Caco-2 (cell line): ENCODE measurements at regions not wholly inside any gene's neighbourhood (a gene's known extent, or its start where the extent isn't known, plus 50 kb on each side); places are given as distances from the start of the nearest gene placed in this dataset.

Experiments used
- BruUV-seq: library from RNA; stranded (reverse); fragments of 400-500 nt; replicated peaks from 2 replicates; lab custom pipeline; 2021; lab: Mats Ljungman, UMichigan
- CTCF ChIA-PET: fragments of 300-600 bp; sonication (Branson Sonifier 250); formaldehyde crosslinking; loops from one replicate; lab custom pipeline; 2022; ENCODE audit warnings: antibody characterized with exemption; lab: Charles Lee
- POLR2A ChIA-PET: fragments of 300-600 bp; sonication (Branson Sonifier 250); formaldehyde crosslinking; loops from one replicate; lab custom pipeline; 2022; ENCODE audit warnings: antibody characterized with exemption; lab: Charles Lee
- DNase-seq, 2 experiments: peaks; one replicate each; pipeline versions ENCODE4 v3.0.0 to v3.0.0-alpha.2; 2020 to 2022
- H3K27me3 ChIP-seq: replicated peaks from 2 replicates; pipeline ENCODE4 v1.6.0; 2011; ENCODE audit warnings: low read length; ENCODE audit not compliant: control insufficient read depth, insufficient read depth
- H3K36me3 ChIP-seq: 2 replicates; pipeline ENCODE4 v1.5.1; 2011; ENCODE audit warnings: low read length; ENCODE audit not compliant: control insufficient read depth, insufficient read depth
- H3K4me1 ChIP-seq: fragments of 250-450 bp; sonication (Bioruptor Pico); 2 replicates; pipeline ENCODE4 v1.5.1; 2020; ENCODE audit warnings: mild to moderate bottlenecking
- H3K4me3 ChIP-seq: 2 replicates; pipeline ENCODE4 v1.5.1; 2011; ENCODE audit warnings: low read depth, mild to moderate bottlenecking, control low read depth, low read length
- H3K9me3 ChIP-seq: fragments of 250-450 bp; sonication (Bioruptor Pico); 2 replicates; pipeline ENCODE4 v1.5.1; 2020; ENCODE audit warnings: mild to moderate bottlenecking, moderate library complexity
- H3K27ac Mint-ChIP-seq: one replicate; pipeline ENCODE4 v1.8.0; 2022; ENCODE audit warnings: mixed read lengths; ENCODE audit not compliant: unreplicated experiment
- H3K27me3 Mint-ChIP-seq: one replicate; pipeline ENCODE4 v1.8.0; 2022; ENCODE audit warnings: mixed read lengths; ENCODE audit not compliant: insufficient read depth, unreplicated experiment
- H3K36me3 Mint-ChIP-seq: one replicate; pipeline ENCODE4 v1.8.0; 2022; ENCODE audit warnings: mild to moderate bottlenecking, mixed read lengths; ENCODE audit not compliant: insufficient read depth, unreplicated experiment
- H3K4me1 Mint-ChIP-seq: one replicate; pipeline ENCODE4 v1.8.0; 2022; ENCODE audit warnings: low read depth, mixed read lengths; ENCODE audit not compliant: unreplicated experiment
- H3K4me3 Mint-ChIP-seq: one replicate; pipeline ENCODE4 v1.8.0; 2022; ENCODE audit warnings: mild to moderate bottlenecking, moderate library complexity, mixed read lengths; ENCODE audit not compliant: unreplicated experiment
- H3K9me3 Mint-ChIP-seq: one replicate; pipeline ENCODE4 v1.8.0; 2022; ENCODE audit warnings: mixed read lengths; ENCODE audit not compliant: unreplicated experiment
- CTCF ChIP-seq, 2 experiments: fragments of 200-600 bp in 1 of 2; IDR thresholded peaks; 1 replicate in 1 of 2; 2 replicates in 1 of 2; pipeline versions ENCODE4 v1.5.1 to v1.8.0; 2011 to 2022; ENCODE audit warnings: antibody characterized with exemption in 1 of 2, control low read depth in 1 of 2, inconsistent platforms in 1 of 2, low read depth in 1 of 2, low read length in 1 of 2, mild to moderate bottlenecking in 1 of 2, moderate library complexity in 1 of 2; ENCODE audit not compliant: insufficient read depth in 1 of 2, severe bottlenecking in 1 of 2, unreplicated experiment in 1 of 2
- intact Hi-C: fragments of 100-400 bp; cut with micrococcal nuclease; formaldehyde crosslinking; loops from one replicate; pipeline ENCODE4 v1.10.0; 2022; ENCODE audit not compliant: unreplicated experiment

- ChIA-PET POLR2A (no interaction called here), CTCF (interaction anchor here (0.5 to 1.6 kb wide), 20 partner anchors 10 to 172 kb away, joined by 3 to 18 read pairs (median 3); partner anchors contain the start of genes MAPT and SPPL2C)
- no peaks in the 10 kb centered on the region for H3K36me3 ChIP-seq
- Mint-ChIP-seq H3K27me3 (peaks cover 30% of the 10 kb centered on the region), H3K4me1 (no peaks in the 10 kb centered on the region), H3K4me3 (no peak overlapping the region), H3K27ac (no peak overlapping the region), H3K9me3 (peaks cover 10% of the 10 kb centered on the region), H3K36me3 (no peaks in the 10 kb centered on the region)
- no peak overlapping the region for H3K4me3 ChIP-seq
- H3K9me3 ChIP-seq: no peaks in the 10 kb centered on the region
- peak; percentile 53 to 92 for TF ChIP-seq CTCF (IDR thresholded peaks at IDR 0.05; ENCODE audit: insufficient read depth in 1 of 2, low read depth in 1 of 2, low read length in 1 of 2, severe bottlenecking in 1 of 2, unreplicated experiment in 1 of 2)
- H3K27me3 ChIP-seq: no peaks in the 10 kb centered on the region
- no TSS peak for BruUV-seq
- peak; percentile 58 to 64 for DNase-seq
- intact Hi-C loops: loop anchor here (1.0 to 5.0 kb wide), 3 partner anchors 80 to 130 kb away; no protein-coding TSS in a partner anchor
- H3K4me1 ChIP-seq: 0 out of 2 replicates have a peak, but pooled peaks cover 4% of the 10 kb centered on the region
Measured at GRCh38 chr17:45722161-45722560, 62.0 kb upstream of the CRHR1 start.

DNA sequence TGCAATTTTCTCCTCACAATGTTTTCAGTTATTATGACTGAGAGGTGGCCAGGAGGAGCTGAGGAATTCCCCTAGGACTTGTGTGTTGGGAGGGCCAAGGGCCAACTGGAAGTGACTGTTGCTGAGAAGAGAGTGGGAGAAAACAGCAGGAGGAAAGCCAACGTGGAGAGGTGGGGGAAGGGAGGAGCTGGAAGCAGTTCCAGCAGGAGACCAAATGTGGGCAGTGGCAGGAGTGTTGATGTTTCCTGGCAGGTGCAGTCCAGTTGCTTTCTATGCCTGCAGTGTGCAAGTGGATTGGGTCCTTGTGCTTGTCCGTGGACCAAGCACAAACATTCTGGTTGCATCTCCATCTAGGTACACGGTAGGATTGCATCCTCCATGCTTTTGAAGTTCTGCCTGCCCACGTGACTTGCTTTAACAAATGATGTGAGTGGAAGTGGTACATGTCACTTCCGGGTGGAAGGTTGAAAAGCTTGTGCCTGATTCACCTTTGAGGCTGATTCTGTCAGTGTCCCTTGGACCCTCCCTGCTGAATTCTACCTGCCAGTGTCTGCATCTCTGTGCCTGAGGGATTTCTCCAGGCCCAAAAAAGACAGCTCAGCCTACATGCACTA lies 54.7 kb upstream of the CRHR1 start:
- no peak overlapping the region for H3K4me3 ChIP-seq
- H3K36me3 ChIP-seq: no peaks in the 10 kb centered on the region
- H3K9me3 ChIP-seq: peaks cover 12% of the 10 kb centered on the region; the same call in 1 of the 2 replicates
- no peaks in the 10 kb centered on the region for H3K27me3 ChIP-seq
- DNase-seq: peak in 1 of 2 experiments; percentile 22
- intact Hi-C loops: no loop called here
- H3K4me3 Mint-ChIP-seq: no peak overlapping the region
- no peaks in the 10 kb centered on the region for H3K36me3 Mint-ChIP-seq
- peaks cover 33% of the 10 kb centered on the region for H3K27me3 Mint-ChIP-seq
- no peaks in the 10 kb centered on the region for H3K4me1 Mint-ChIP-seq
- peaks cover 28% of the 10 kb centered on the region for H3K9me3 Mint-ChIP-seq
- no TSS peak for BruUV-seq
- CTCF ChIA-PET: no interaction called here
- H3K27ac Mint-ChIP-seq: no peak overlapping the region
- POLR2A ChIA-PET: no interaction called here
- no peak for TF ChIP-seq CTCF (IDR thresholded peaks at IDR 0.05; ENCODE audit: insufficient read depth in 1 of 2, low read depth in 1 of 2, low read length in 1 of 2, severe bottlenecking in 1 of 2, unreplicated experiment in 1 of 2)
- peaks cover 5% of the 10 kb centered on the region for H3K4me1 ChIP-seq

DNA sequence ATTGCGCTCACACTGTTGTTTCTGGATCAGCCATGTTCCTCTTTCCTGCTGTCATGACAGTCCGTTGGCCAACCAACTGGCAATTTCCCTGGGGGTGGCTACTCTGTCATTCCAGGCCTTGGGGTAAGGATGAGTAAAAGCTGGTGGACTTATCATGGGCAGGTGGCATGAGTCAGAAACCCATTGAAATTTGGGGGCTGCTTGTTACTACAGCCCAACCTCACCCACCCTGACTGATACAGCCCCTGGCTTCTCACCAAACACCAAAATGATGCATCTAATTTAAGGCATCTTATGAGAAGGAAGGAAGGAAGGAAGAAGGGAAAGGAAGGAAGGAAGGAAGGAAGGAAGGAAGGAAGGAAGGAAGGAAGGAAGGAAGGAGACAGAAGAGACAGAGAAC lies 53.9 kb upstream of the CRHR1 start:
- peak in 1 of 2 experiments; percentile 19 for DNase-seq

More for the DNA sequence above, 53.9 kb upstream of the CRHR1 start:
- TF ChIP-seq CTCF (IDR thresholded peaks at IDR 0.05; ENCODE audit: insufficient read depth in 1 of 2, low read depth in 1 of 2, low read length in 1 of 2, severe bottlenecking in 1 of 2, unreplicated experiment in 1 of 2): no peak
- intact Hi-C loops: no loop called here
- ChIA-PET POLR2A (no interaction called here), CTCF (no interaction called here)
- no peaks in the 10 kb centered on the region for H3K27me3 ChIP-seq
- Mint-ChIP-seq H3K4me1 (no peaks in the 10 kb centered on the region), H3K36me3 (no peaks in the 10 kb centered on the region), H3K9me3 (peaks cover 26% of the 10 kb centered on the region), H3K4me3 (no peak overlapping the region), H3K27me3 (peaks cover 32% of the 10 kb centered on the region), H3K27ac (no peak overlapping the region)
- H3K36me3 ChIP-seq: no peaks in the 10 kb centered on the region
- BruUV-seq: no TSS peak
- H3K4me3 ChIP-seq: no peak overlapping the region
- H3K4me1 ChIP-seq: peaks cover 5% of the 10 kb centered on the region
- peaks cover 12% of the 10 kb centered on the region; the same call in 1 of the 2 replicates for H3K9me3 ChIP-seq
